ENCODE measurements at regions not wholly inside any gene's neighbourhood (a gene's known extent, or its start where the extent isn't known, plus 50 kb on each side); places are given as distances from the start of the nearest gene placed in this dataset.

DNA sequence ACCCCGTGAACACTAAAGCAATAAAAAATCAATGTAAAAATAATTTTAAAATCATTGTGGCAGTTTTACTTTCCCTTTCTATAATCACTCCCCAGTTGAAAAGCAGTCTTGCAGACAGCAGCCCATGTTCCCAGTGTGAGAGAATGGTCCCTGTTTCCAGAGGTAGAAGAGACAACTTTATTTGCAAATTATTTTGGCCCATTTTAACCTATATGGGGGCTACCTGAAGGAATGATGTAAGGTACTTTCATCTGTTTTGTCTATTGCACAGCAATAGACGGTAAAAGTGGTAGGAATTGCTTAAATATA, 559.8 kb downstream of the ZWINT start:
- TF ChIP-seq, protein P1, sequence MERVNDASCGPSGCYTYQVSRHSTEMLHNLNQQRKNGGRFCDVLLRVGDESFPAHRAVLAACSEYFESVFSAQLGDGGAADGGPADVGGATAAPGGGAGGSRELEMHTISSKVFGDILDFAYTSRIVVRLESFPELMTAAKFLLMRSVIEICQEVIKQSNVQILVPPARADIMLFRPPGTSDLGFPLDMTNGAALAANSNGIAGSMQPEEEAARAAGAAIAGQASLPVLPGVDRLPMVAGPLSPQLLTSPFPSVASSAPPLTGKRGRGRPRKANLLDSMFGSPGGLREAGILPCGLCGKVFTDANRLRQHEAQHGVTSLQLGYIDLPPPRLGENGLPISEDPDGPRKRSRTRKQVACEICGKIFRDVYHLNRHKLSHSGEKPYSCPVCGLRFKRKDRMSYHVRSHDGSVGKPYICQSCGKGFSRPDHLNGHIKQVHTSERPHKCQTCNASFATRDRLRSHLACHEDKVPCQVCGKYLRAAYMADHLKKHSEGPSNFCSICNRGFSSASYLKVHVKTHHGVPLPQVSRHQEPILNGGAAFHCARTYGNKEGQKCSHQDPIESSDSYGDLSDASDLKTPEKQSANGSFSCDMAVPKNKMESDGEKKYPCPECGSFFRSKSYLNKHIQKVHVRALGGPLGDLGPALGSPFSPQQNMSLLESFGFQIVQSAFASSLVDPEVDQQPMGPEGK (CRISPR knock-in tag; IDR thresholded peaks at IDR 0.05; ENCODE audit: borderline replicate concordance) = no peak
- TF ChIP-seq CSDC2 (CRISPR knock-in tag; IDR thresholded peaks at IDR 0.05) = no peak
- no peak for TF ChIP-seq OSR1 (CRISPR knock-in tag; IDR thresholded peaks at IDR 0.05)
- TF ChIP-seq, protein P2, sequence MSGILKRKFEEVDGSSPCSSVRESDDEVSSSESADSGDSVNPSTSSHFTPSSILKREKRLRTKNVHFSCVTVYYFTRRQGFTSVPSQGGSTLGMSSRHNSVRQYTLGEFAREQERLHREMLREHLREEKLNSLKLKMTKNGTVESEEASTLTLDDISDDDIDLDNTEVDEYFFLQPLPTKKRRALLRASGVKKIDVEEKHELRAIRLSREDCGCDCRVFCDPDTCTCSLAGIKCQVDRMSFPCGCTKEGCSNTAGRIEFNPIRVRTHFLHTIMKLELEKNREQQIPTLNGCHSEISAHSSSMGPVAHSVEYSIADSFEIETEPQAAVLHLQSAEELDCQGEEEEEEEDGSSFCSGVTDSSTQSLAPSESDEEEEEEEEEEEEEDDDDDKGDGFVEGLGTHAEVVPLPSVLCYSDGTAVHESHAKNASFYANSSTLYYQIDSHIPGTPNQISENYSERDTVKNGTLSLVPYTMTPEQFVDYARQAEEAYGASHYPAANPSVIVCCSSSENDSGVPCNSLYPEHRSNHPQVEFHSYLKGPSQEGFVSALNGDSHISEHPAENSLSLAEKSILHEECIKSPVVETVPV (CRISPR knock-in tag; IDR thresholded peaks at IDR 0.05) = no peak
- TF ChIP-seq ZFP30 (CRISPR knock-in tag; IDR thresholded peaks at IDR 0.05) = no peak
- TF ChIP-seq SNAI2 (CRISPR knock-in tag; IDR thresholded peaks at IDR 0.05) = no peak
- TF ChIP-seq BACH2 (CRISPR knock-in tag; IDR thresholded peaks at IDR 0.05; ENCODE audit: borderline replicate concordance) = no peak
- no peak for TF ChIP-seq RARB (CRISPR knock-in tag; IDR thresholded peaks at IDR 0.05)
